Uterus (tissue), 3 donors: ENCODE measurements at regions not wholly inside any gene's neighbourhood (a gene's known extent, or its start where the extent isn't known, plus 50 kb on each side); places are given as distances from the start of the nearest gene placed in this dataset.

ENCODE experiments used
- DNase-seq, 2 donors: peaks; one replicate each; pipeline ENCODE4 v3.0.0-alpha.2; 2019 to 2020
- H3K27ac ChIP-seq, 2 donors: fragments of 200-600 bp; sonication (generic); 1 replicate in 1 of 2; 2 replicates in 1 of 2; pipeline ENCODE4 v1.5.1; 2016 to 2018
- H3K27me3 ChIP-seq, 2 donors: fragments of 200-600 bp; sonication (generic); one replicate each; pipeline ENCODE4 v1.5.1; 2018 to 2019; ENCODE audit warnings: control low read depth in 1 of 2
- H3K36me3 ChIP-seq, 2 donors: fragments of 200-600 bp; sonication (generic); one replicate each; pipeline ENCODE4 v1.5.1; 2019; ENCODE audit warnings: control low read depth in 1 of 2
- H3K4me1 ChIP-seq, 2 donors: fragments of 200-600 bp; sonication (generic); one replicate each; pipeline ENCODE4 v1.5.1; 2018 to 2019; ENCODE audit warnings: control low read depth in 1 of 2
- H3K4me3 ChIP-seq, 2 donors: fragments of 200-600 bp; sonication (generic); 1 replicate in 1 of 2; 2 replicates in 1 of 2; pipeline ENCODE4 v1.5.1; 2018 to 2019; ENCODE audit warnings: mild to moderate bottlenecking in 1 of 2
- H3K9me3 ChIP-seq, 2 donors: fragments of 200-600 bp; sonication (generic); one replicate each; pipeline ENCODE4 v1.5.1; 2019; ENCODE audit warnings: control low read depth in 1 of 2
- CTCF ChIP-seq, 4 experiments: fragments of 200-600 bp in 2 of 4; fragments of 450-650 bp in 2 of 4; sonication (generic) in 2 of 4; IDR thresholded peaks; one replicate each; pipeline ENCODE4 v1.5.1; 2016 to 2019; ENCODE audit warnings: antibody characterized with exemption in 4 of 4, mild to moderate bottlenecking in 2 of 4, moderate library complexity in 1 of 4
- POLR2A ChIP-seq, 2 donors: fragments of 450-650 bp; IDR thresholded peaks; one replicate each; pipeline ENCODE4 v1.6.1; 2016; ENCODE audit warnings: antibody characterized with exemption in 2 of 2, mild to moderate bottlenecking in 1 of 2, moderate library complexity in 1 of 2
- intact Hi-C: fragments of 100-400 bp; cut with DNase I; formaldehyde crosslinking; loops from one replicate; pipeline ENCODE4 v1.15.1; 2023; ENCODE audit warnings: low total_unique reads
- donor health status: DM: yes; HTN: yes; CAD: no.

DNA sequence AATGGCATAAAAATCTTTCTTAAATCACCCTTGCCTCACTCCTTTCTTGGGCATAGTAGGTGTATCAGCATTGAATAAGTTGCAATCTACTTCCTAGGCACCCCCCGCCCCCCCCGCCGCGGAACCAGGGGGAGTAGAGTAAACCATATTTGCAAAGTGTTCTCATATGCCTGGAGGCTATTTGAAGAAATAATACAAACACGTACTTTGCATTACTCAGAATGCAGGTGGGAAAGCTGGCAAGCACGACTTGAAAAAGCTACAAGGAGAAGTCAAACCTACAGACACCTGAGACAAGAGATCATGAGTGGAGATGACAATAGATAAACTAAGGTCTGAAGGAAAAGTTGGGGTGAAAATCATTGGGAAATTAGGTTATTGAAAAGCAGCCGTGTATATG, 65.6 kb downstream of the POM121L12 start:
- TF ChIP-seq CTCF (IDR thresholded peaks at IDR 0.05) = no peak
- H3K27ac ChIP-seq = no peak overlapping the region
- intact Hi-C loops = no loop called here

DNA sequence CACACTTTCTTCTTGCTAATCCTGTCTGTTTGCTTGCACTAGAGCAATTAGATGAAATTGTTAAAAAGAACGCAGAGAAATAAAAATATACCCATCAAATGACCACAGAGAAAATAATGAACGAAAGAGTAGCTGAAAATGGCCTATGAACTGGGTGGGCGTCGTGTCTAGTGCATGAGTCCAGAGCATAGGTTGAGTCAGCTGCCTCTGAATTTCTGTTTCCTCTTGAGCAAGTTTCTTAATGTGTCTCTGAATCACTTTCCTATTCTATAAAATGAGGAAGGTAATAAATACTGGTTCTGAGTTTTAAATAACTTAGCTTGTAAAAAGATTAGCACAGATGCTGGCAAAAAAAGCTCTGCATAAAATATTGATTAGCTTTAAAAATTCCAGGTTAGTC, 75.0 kb downstream of the POM121L12 start:
- H3K9me3 ChIP-seq = no peaks in the 10 kb centered on the region
- TF ChIP-seq CTCF (IDR thresholded peaks at IDR 0.05) = no peak
- no peak for TF ChIP-seq POLR2A (IDR thresholded peaks at IDR 0.05)
- no peak for DNase-seq
- no peak overlapping the region for H3K4me3 ChIP-seq
- H3K27me3 ChIP-seq = no peaks in the 10 kb centered on the region
- no peak overlapping the region for H3K27ac ChIP-seq
- no peaks in the 10 kb centered on the region for H3K4me1 ChIP-seq
- H3K36me3 ChIP-seq = no peaks in the 10 kb centered on the region
- intact Hi-C loops = no loop called here

More for the DNA sequence above, 65.6 kb downstream of the POM121L12 start:
- H3K4me1 ChIP-seq = no peaks in the 10 kb centered on the region
- H3K27me3 ChIP-seq = no peaks in the 10 kb centered on the region
- H3K9me3 ChIP-seq = no peaks in the 10 kb centered on the region
- no peaks in the 10 kb centered on the region for H3K36me3 ChIP-seq
- H3K4me3 ChIP-seq = no peak overlapping the region
- no peak for DNase-seq

DNA sequence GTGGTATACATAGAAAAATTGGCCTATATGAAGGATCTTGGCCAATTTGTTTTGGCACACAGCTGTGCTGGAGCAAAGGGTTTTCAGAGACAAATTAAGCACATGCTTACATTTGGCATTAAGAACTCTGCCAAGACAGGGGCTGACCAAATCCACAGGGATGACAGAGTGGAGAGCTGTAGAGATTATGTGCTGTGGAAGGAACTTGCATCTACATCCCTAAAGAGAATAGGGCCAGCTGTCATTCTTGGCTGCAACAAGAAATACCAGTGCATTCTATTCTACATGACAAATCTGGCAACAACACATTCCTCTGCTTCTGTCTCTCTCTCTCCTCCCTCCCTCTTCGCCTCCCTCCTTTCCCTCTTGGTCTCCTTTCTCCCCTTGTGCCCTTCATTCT, 75.6 kb downstream of the POM121L12 start:
- TF ChIP-seq POLR2A (IDR thresholded peaks at IDR 0.05) = no peak
- TF ChIP-seq CTCF (IDR thresholded peaks at IDR 0.05) = no peak

DNA sequence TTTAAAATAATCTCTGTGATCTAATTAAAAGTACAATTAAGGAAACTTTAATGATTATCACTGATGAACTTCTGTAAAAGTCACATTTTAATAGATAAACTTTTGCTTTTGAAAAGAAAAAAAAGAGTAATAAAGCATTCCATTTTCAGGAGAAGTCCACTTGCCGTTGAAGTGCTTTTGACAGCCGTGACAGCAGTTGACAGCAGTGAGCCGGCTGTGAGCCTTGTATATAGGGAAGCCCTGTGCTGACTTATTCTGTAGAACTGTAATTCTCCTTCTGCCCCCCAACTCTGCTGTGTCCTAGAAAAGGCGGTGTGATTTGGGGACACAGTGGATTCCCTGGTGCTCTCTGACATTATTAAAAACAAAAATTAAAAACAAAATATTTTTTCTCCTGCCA, 78.0 kb downstream of the POM121L12 start:
- Histone ChIP-seq H3K9me3 (no peaks in the 10 kb centered on the region), H3K4me1 (no peaks in the 10 kb centered on the region), H3K27me3 (no peaks in the 10 kb centered on the region), H3K4me3 (no peak overlapping the region), H3K36me3 (no peaks in the 10 kb centered on the region), H3K27ac (no peak overlapping the region)
- intact Hi-C loops = no loop called here
- TF ChIP-seq CTCF (IDR thresholded peaks at IDR 0.05) (no peak), POLR2A (IDR thresholded peaks at IDR 0.05) (no peak)
- no peak for DNase-seq

More for the DNA sequence above, 75.6 kb downstream of the POM121L12 start:
- H3K4me1 ChIP-seq = no peaks in the 10 kb centered on the region
- no peak overlapping the region for H3K4me3 ChIP-seq
- H3K36me3 ChIP-seq = no peaks in the 10 kb centered on the region
- no peaks in the 10 kb centered on the region for H3K27me3 ChIP-seq
- no peaks in the 10 kb centered on the region for H3K9me3 ChIP-seq
- intact Hi-C loops = no loop called here
- no peak for DNase-seq
- no peak overlapping the region for H3K27ac ChIP-seq

DNA sequence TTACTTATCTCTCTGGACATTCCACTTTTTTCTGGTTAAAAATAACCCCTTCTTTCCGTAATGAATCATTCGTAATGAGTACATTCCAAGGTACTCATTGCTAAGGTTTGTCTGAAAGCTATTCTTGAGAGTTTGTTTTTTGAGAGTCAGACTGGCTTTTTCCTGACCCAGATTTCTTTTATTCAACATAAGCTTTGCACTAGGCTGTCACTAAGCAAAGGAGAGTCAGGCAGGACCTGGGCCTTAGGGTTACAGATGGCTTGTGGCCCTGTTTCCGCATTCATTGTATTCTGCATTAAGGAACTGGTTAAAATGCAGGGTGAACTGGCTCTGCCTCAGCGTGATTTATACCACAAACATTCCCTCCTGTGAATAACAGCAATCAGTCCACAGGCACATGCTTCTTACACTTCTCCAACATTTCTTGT, 84.1 kb downstream of the POM121L12 start:
- no peak for TF ChIP-seq CTCF (IDR thresholded peaks at IDR 0.05)
- TF ChIP-seq POLR2A (IDR thresholded peaks at IDR 0.05) = no peak
- intact Hi-C loops = no loop called here
- H3K27me3 ChIP-seq = no peaks in the 10 kb centered on the region

More for the DNA sequence above, 84.1 kb downstream of the POM121L12 start:
- Histone ChIP-seq H3K36me3 (no peaks in the 10 kb centered on the region), H3K27ac (no peak overlapping the region), H3K4me3 (no peak overlapping the region), H3K9me3 (no peaks in the 10 kb centered on the region), H3K4me1 (no peaks in the 10 kb centered on the region)
- DNase-seq = no peak
